H1 (cell line): ENCODE measurements at regions not wholly inside any gene's neighbourhood (a gene's known extent, or its start where the extent isn't known, plus 50 kb on each side); places are given as distances from the start of the nearest gene placed in this dataset.
"Not testable (repeated sequence)": the region's sequence is repeated elsewhere in the genome, so short reads cannot be mapped to it uniquely, and the experiment has no call there.

Experiments used
- ATF3 ChIP-seq: IDR thresholded peaks from 2 replicates; pipeline ENCODE4 v1.6.1; 2011; ENCODE audit warnings: low read depth, mild to moderate bottlenecking, low read length; ENCODE audit not compliant: insufficient read depth
- CEBPB ChIP-seq: IDR thresholded peaks from 2 replicates; pipeline ENCODE4 v1.6.1; 2012; ENCODE audit warnings: low read depth, low read length
- CTCF ChIP-seq, 3 experiments: IDR thresholded peaks; 1 replicate in 2 of 3; 2 replicates in 1 of 3; pipeline versions ENCODE4 v1.5.1 to v1.6.1; 2011; ENCODE audit warnings: low read length in 3 of 3, mild to moderate bottlenecking in 3 of 3, inconsistent platforms in 2 of 3, low read depth in 1 of 3, moderate library complexity in 1 of 3; ENCODE audit not compliant: insufficient read depth in 1 of 3; ENCODE audit errors: control extremely low read depth in 1 of 3
- EP300 ChIP-seq, 2 experiments: IDR thresholded peaks; 1 replicate in 1 of 2; 2 replicates in 1 of 2; pipeline ENCODE4 v1.6.1; 2011 to 2012; ENCODE audit warnings: low read depth in 2 of 2, low read length in 2 of 2, mild to moderate bottlenecking in 2 of 2, borderline replicate concordance in 1 of 2, inconsistent platforms in 1 of 2, moderate library complexity in 1 of 2
- GABPA ChIP-seq: IDR thresholded peaks from 2 replicates; pipeline ENCODE4 v1.6.1; 2011; ENCODE audit warnings: mild to moderate bottlenecking, low read length, moderate library complexity, borderline replicate concordance; ENCODE audit not compliant: insufficient read depth
- KDM1A ChIP-seq: fragments of 200-600, 300-600 bp; sonication (generic); IDR thresholded peaks from 2 replicates; pipeline ENCODE4 v1.7.1; 2016; ENCODE audit warnings: mild to moderate bottlenecking, low read length, borderline replicate concordance
- MAX ChIP-seq: IDR thresholded peaks from 2 replicates; pipeline ENCODE4 v1.6.1; 2012; ENCODE audit warnings: inconsistent platforms
- POLR2A ChIP-seq, 2 experiments: IDR thresholded peaks; 1 replicate in 1 of 2; 2 replicates in 1 of 2; pipeline ENCODE4 v1.6.1; 2011; ENCODE audit warnings: low read depth in 2 of 2, low read length in 2 of 2, mild to moderate bottlenecking in 2 of 2; ENCODE audit errors: control extremely low read depth in 1 of 2
- RAD21 ChIP-seq, 2 experiments: IDR thresholded peaks in 1 of 2; conservative IDR thresholded peaks in 1 of 2; 2 replicates each; pipeline ENCODE4 v1.6.1; 2011; ENCODE audit warnings: low read depth in 2 of 2, low read length in 2 of 2, improper control_type of control experiment in 1 of 2, inconsistent platforms in 1 of 2, mild to moderate bottlenecking in 1 of 2, moderate library complexity in 1 of 2
- RFX5 ChIP-seq: IDR thresholded peaks from 2 replicates; pipeline ENCODE4 v1.6.1; 2011; ENCODE audit warnings: low read depth, low read length, improper control_type of control experiment, borderline replicate concordance
- SIN3A ChIP-seq, 2 experiments: IDR thresholded peaks in 1 of 2; conservative IDR thresholded peaks in 1 of 2; 2 replicates each; pipeline ENCODE4 v1.6.1; 2011 to 2012; ENCODE audit warnings: low read length in 2 of 2, improper control_type of control experiment in 1 of 2, low read depth in 1 of 2, mild to moderate bottlenecking in 1 of 2

GRCh38 chr16:18101077-18101476, 235.5 kb downstream of the NPIPA8 start:
- TF ChIP-seq POLR2A (IDR thresholded peaks at IDR 0.05; ENCODE audit: control extremely low read depth in 1 of 2, low read depth in 2 of 2, low read length in 2 of 2); CTCF (IDR thresholded peaks at IDR 0.05; ENCODE audit: control extremely low read depth in 1 of 3, insufficient read depth in 1 of 3, low read depth in 1 of 3, low read length in 3 of 3); RAD21 (IDR thresholded peaks at IDR 0.05 in 1 of 2, conservative IDR thresholded peaks at IDR 0.05 in 1 of 2; ENCODE audit: low read depth in 2 of 2, low read length in 2 of 2); RFX5; MAX; EP300 (IDR thresholded peaks at IDR 0.05; ENCODE audit: borderline replicate concordance in 1 of 2, low read depth in 2 of 2, low read length in 2 of 2); ATF3; KDM1A; SIN3A (conservative IDR thresholded peaks at IDR 0.05 in 1 of 2, IDR thresholded peaks at IDR 0.05 in 1 of 2; ENCODE audit: low read depth in 1 of 2, low read length in 2 of 2); GABPA; CEBPB: not testable (repeated sequence)
